MM.1S (cell line): ENCODE measurements at regions not wholly inside any gene's neighbourhood (a gene's known extent, or its start where the extent isn't known, plus 50 kb on each side); places are given as distances from the start of the nearest gene placed in this dataset.

Experiments
- DNase-seq: peaks from one replicate; pipeline ENCODE4 v3.0.0-alpha.2; 2015
- H2AFZ ChIP-seq: fragments of 300-600 bp; sonication (generic); 2 replicates; pipeline ENCODE4 v1.6.0; 2016; ENCODE audit warnings: antibody characterized with exemption, low read length
- H3F3A ChIP-seq: fragments of 300-600 bp; sonication (generic); 2 replicates; pipeline ENCODE4 v1.6.1; 2016; ENCODE audit warnings: mild to moderate bottlenecking, antibody characterized with exemption, low read length, moderate library complexity, mixed read lengths; ENCODE audit not compliant: insufficient read depth
- H3K27ac ChIP-seq: fragments of 300-600 bp; sonication (generic); 2 replicates; pipeline ENCODE4 v1.5.1; 2016; ENCODE audit warnings: mild to moderate bottlenecking, low read length
- H3K27me3 ChIP-seq: fragments of 300-600 bp; sonication (generic); replicated peaks from 2 replicates; pipeline ENCODE4 v1.6.0; 2016; ENCODE audit warnings: low read length; ENCODE audit not compliant: insufficient read depth
- H3K36me3 ChIP-seq: fragments of 300-600 bp; sonication (generic); replicated peaks from 2 replicates; pipeline ENCODE4 v1.6.1; 2016; ENCODE audit warnings: mild to moderate bottlenecking, low read length, mixed read lengths; ENCODE audit not compliant: insufficient read depth
- H3K4me1 ChIP-seq: fragments of 300-600 bp; sonication (generic); 2 replicates; pipeline ENCODE4 v1.6.1; 2016; ENCODE audit warnings: low read length, mixed read lengths
- H3K4me2 ChIP-seq: fragments of 300-600 bp; sonication (generic); 2 replicates; pipeline ENCODE4 v1.6.0; 2016; ENCODE audit warnings: low read depth, low read length
- H3K4me3 ChIP-seq: fragments of 300-600 bp; sonication (generic); 2 replicates; pipeline ENCODE4 v1.5.1; 2016; ENCODE audit warnings: low read length, mixed read lengths
- H3K79me2 ChIP-seq: fragments of 300-600 bp; sonication (generic); 2 replicates; pipeline ENCODE4 v1.6.1; 2016; ENCODE audit warnings: mixed run types, low read length, mixed read lengths
- H3K9ac ChIP-seq: fragments of 300-600 bp; sonication (generic); 2 replicates; pipeline ENCODE4 v1.6.1; 2016; ENCODE audit warnings: low read length, mixed read lengths
- H3K9me2 ChIP-seq: fragments of 300-600 bp; sonication (generic); replicated peaks from 2 replicates; pipeline ENCODE4 v1.6.1; 2016; ENCODE audit warnings: mild to moderate bottlenecking, low read length, mixed read lengths; ENCODE audit not compliant: insufficient read depth
- H3K9me3 ChIP-seq: fragments of 300-600 bp; sonication (generic); replicated peaks from 2 replicates; pipeline ENCODE4 v1.6.1; 2016; ENCODE audit warnings: mild to moderate bottlenecking, low read length, mixed read lengths; ENCODE audit not compliant: insufficient read depth
- H4K20me1 ChIP-seq: fragments of 300-600 bp; sonication (generic); 2 replicates; pipeline ENCODE4 v1.6.1; 2016; ENCODE audit warnings: mild to moderate bottlenecking, low read length, moderate library complexity, mixed read lengths; ENCODE audit not compliant: insufficient read depth
- EZH2 ChIP-seq: fragments of 300-600 bp; sonication (generic); optimal IDR thresholded peaks from 2 replicates; pipeline ENCODE3; 2017; ENCODE audit warnings: low read depth, mild to moderate bottlenecking, antibody characterized with exemption, low read length, mixed read lengths
- EZH2phosphoT487 ChIP-seq: fragments of 300-600 bp; sonication (generic); IDR thresholded peaks from 2 replicates; pipeline ENCODE4 v1.6.1; 2018; ENCODE audit warnings: antibody characterized with exemption, low read length
- TF ChIP-seq, protein P1 (sequence below): fragments of 300-600 bp; sonication (generic); IDR thresholded peaks from 2 replicates; pipeline ENCODE4 v1.5.1; 2016; ENCODE audit warnings: antibody characterized with exemption, low read length, mixed read lengths

DNA sequence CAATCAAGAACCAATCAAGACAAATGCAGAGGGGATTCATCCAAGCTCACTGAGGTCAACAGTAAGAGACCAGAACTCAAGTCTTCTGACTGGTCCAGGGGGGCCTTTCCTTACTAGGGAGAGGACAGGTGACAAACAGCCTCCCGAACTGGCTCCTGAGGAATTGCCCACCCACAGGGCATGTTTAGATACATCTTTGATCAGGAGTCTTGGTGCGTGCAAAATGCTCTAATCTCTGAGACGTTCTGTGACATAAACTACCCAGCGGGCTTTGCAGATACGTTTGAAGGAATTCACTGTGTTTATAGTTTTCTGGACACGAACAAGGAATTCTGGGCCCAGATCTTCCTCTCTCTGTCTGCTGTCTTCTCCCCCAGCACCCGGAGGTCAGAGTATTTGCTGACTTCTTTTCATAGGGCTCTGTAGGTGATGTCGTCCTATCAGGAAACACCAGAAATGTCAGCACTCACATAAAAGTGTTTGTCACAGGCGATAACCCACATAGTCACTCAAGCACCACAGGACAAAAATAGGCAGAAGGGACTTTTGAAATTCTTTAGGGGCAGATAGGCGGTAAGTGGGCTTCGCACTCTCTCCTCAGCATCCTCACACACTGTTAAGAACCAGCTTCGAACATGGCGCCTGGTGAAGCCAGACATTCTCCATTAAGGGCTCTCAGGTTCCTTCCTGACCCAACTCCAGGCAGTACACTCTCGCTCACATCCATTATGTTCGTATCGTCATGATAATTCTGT, 349.0 kb downstream of the CYRIA start:
- no peaks in the 10 kb centered on the region for H3F3A ChIP-seq
- H3K4me1 ChIP-seq: no peaks in the 10 kb centered on the region
- no peaks in the 10 kb centered on the region for H3K9me3 ChIP-seq
- no peaks in the 10 kb centered on the region for H3K27me3 ChIP-seq
- TF ChIP-seq, protein P1, sequence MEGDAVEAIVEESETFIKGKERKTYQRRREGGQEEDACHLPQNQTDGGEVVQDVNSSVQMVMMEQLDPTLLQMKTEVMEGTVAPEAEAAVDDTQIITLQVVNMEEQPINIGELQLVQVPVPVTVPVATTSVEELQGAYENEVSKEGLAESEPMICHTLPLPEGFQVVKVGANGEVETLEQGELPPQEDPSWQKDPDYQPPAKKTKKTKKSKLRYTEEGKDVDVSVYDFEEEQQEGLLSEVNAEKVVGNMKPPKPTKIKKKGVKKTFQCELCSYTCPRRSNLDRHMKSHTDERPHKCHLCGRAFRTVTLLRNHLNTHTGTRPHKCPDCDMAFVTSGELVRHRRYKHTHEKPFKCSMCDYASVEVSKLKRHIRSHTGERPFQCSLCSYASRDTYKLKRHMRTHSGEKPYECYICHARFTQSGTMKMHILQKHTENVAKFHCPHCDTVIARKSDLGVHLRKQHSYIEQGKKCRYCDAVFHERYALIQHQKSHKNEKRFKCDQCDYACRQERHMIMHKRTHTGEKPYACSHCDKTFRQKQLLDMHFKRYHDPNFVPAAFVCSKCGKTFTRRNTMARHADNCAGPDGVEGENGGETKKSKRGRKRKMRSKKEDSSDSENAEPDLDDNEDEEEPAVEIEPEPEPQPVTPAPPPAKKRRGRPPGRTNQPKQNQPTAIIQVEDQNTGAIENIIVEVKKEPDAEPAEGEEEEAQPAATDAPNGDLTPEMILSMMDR: no peak
- no peak for TF ChIP-seq EZH2
- TF ChIP-seq EZH2phosphoT487: no peak
- no peaks in the 10 kb centered on the region for H3K36me3 ChIP-seq
- no peak for DNase-seq
- H3K9ac ChIP-seq: no peak overlapping the region
- no peak overlapping the region for H2AFZ ChIP-seq
- no peaks in the 10 kb centered on the region for H3K9me2 ChIP-seq
- H4K20me1 ChIP-seq: no peaks in the 10 kb centered on the region
- no peak overlapping the region for H3K27ac ChIP-seq
- no peak overlapping the region for H3K4me2 ChIP-seq
- H3K4me3 ChIP-seq: no peak overlapping the region
- H3K79me2 ChIP-seq: no peaks in the 10 kb centered on the region

DNA sequence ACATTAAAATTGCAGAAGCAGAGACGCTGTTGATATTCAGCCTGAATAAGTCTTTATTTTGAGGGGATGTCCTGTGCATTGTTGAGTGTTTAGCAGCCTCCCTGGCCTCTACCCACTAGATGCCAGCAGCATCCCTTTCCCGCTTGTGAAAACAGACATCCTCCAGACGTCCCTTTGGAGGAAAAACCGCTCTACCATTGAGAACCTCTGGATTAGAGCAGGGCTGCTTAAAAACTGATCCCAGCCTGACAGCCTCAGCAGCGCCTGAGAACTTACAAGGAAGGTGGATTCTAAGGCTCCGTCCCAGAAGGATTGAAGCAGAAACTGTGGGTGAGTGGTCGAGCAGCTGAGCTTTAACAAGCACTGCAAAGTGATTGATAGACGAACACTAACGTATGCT, 349.7 kb downstream of the CYRIA start:
- H3K9ac ChIP-seq: no peak overlapping the region
- no peaks in the 10 kb centered on the region for H3K27me3 ChIP-seq
- H3K9me2 ChIP-seq: no peaks in the 10 kb centered on the region
- TF ChIP-seq, protein P1: no peak
- TF ChIP-seq EZH2phosphoT487 (no peak), EZH2 (no peak)
- H2AFZ ChIP-seq: no peak overlapping the region
- no peak overlapping the region for H3K4me3 ChIP-seq
- H3K36me3 ChIP-seq: no peaks in the 10 kb centered on the region
- no peak for DNase-seq
- H3K79me2 ChIP-seq: no peaks in the 10 kb centered on the region
- H3K27ac ChIP-seq: no peak overlapping the region
- no peak overlapping the region for H3K4me2 ChIP-seq
- H3K9me3 ChIP-seq: no peaks in the 10 kb centered on the region
- H3K4me1 ChIP-seq: no peaks in the 10 kb centered on the region
- no peaks in the 10 kb centered on the region for H3F3A ChIP-seq
- H4K20me1 ChIP-seq: no peaks in the 10 kb centered on the region

DNA sequence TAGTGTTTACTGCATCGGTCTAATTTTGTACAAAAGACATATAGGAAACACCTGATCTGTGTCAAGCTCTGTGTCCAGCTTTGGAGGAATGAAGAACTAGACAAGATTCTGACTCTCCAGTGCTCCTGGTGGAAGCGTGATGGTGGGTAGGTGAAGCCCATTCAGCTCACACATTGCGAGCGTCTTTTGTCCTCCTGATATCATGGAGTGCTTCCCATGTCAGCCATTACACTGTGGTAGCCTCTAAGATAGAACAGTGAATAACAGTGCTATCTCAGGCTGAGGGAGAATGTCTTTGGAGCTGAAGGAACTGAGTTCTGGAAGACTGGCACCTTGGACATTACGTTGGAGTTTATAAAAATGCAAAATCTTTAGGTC, 350.2 kb downstream of the CYRIA start:
- no peak overlapping the region for H3K9ac ChIP-seq
- no peak overlapping the region for H2AFZ ChIP-seq
- no peaks in the 10 kb centered on the region for H3K9me3 ChIP-seq
- H3K4me2 ChIP-seq: no peak overlapping the region
- no peaks in the 10 kb centered on the region for H3K4me1 ChIP-seq
- TF ChIP-seq EZH2 (no peak), EZH2phosphoT487 (no peak)
- TF ChIP-seq, protein P1: no peak
- no peaks in the 10 kb centered on the region for H4K20me1 ChIP-seq
- no peaks in the 10 kb centered on the region for H3K79me2 ChIP-seq
- H3K9me2 ChIP-seq: no peaks in the 10 kb centered on the region
- no peaks in the 10 kb centered on the region for H3F3A ChIP-seq
- DNase-seq: no peak
- no peak overlapping the region for H3K27ac ChIP-seq
- no peaks in the 10 kb centered on the region for H3K27me3 ChIP-seq
- no peaks in the 10 kb centered on the region for H3K36me3 ChIP-seq
- no peak overlapping the region for H3K4me3 ChIP-seq
